ENCODE measurements at regions not wholly inside any gene's neighbourhood (a gene's known extent, or its start where the extent isn't known, plus 50 kb on each side); places are given as distances from the start of the nearest gene placed in this dataset.

DNA sequence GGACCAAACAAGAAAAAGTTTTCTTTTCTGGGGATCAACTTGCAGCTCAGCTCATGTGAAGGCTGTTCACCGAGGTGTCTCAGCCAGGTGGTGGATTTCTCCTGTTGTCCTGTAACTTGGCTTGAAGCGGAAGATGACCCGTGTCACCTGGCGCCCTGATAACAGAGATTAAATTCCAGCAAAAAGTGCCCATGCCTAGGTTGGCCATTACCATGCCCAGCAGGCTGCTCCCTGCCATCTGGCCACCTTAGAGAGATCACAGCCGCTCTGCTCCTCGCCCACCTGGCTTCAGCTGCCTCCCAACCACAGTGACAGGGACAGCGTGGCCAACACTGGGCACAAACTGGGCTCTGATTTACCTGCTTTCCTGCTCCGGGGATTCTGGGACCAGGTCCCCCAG, 149.5 kb downstream of the ZBTB18 start:
- no peak overlapping the region for H3K27ac ChIP-seq (ENCODE audit: low read depth, low read length)
- H3K27ac Mint-ChIP-seq, result peak overlapping the region in 1 of 9 donors; percentile 46
- no peaks in the 10 kb centered on the region for H3K36me3 ChIP-seq (ENCODE audit: control insufficient read depth in 2 of 3, insufficient read depth in 3 of 3, low read length in 3 of 3)
- DNase-seq, result no peak
- intact Hi-C loops (cut with micrococcal nuclease), result no loop called here
- H3K36me3 Mint-ChIP-seq, result no peaks in the 10 kb centered on the region
- no peaks in the 10 kb centered on the region for H3K4me1 Mint-ChIP-seq
- H3K27me3 Mint-ChIP-seq, result peaks cover 0 to 13% (median 0%) of the 10 kb centered on the region in 5 donors
- H3K27me3 ChIP-seq (ENCODE audit: control insufficient read depth in 2 of 2, insufficient read depth in 2 of 2, low read length in 2 of 2), result no peaks in the 10 kb centered on the region
- H3K4me3 Mint-ChIP-seq, result no peak overlapping the region
- POLR2A ChIA-PET, result no interaction called here
- no peaks in the 10 kb centered on the region for H3K9me3 Mint-ChIP-seq
- H3K4me3 ChIP-seq (ENCODE audit: low read length), result no peak overlapping the region
- H3K4me1 ChIP-seq (ENCODE audit: control insufficient read depth in 2 of 2, insufficient read depth in 2 of 2, low read length in 2 of 2), result no peaks in the 10 kb centered on the region
- ATAC-seq, result no peak
- H3K9me3 ChIP-seq (ENCODE audit: control insufficient read depth in 2 of 3, low read length in 3 of 3), result no peaks in the 10 kb centered on the region
- CTCF ChIA-PET, result interaction anchor here (0.6 kb wide), 1 partner anchor 452 kb away, joined by 5 read pairs; no protein-coding TSS in a partner anchor

DNA sequence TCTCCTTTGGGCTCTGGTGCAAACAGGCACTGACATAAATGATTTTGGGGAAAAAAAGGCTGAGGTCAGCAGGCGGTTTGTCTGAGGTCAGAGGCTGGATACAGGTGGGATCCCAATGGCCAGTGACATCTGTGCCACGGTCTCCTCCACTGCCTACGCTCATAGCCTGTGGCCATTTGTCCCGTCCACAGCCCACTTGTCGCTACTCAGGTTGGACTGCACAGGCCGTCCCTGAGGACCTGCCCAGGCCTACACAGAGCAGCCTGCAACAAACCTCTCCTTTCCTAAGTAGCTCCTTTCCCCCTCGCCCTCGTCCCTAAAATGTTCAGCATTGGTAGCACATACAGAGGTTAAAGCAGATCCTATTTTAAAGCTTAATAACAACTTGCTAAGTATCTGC, 150.7 kb downstream of the ZBTB18 start:
- ATAC-seq, result no peak
- ChIA-PET POLR2A (no interaction called here), CTCF (no interaction called here)
- H3K27ac Mint-ChIP-seq, result no peak overlapping the region
- no peaks in the 10 kb centered on the region for H3K27me3 ChIP-seq (ENCODE audit: control insufficient read depth in 2 of 2, insufficient read depth in 2 of 2, low read length in 2 of 2)
- H3K9me3 Mint-ChIP-seq, result no peaks in the 10 kb centered on the region
- no peak overlapping the region for H3K4me3 Mint-ChIP-seq
- H3K27ac ChIP-seq (ENCODE audit: low read depth, low read length), result no peak overlapping the region
- H3K4me1 ChIP-seq (ENCODE audit: control insufficient read depth in 2 of 2, insufficient read depth in 2 of 2, low read length in 2 of 2), result no peaks in the 10 kb centered on the region
- DNase-seq, result no peak
- no peaks in the 10 kb centered on the region for H3K9me3 ChIP-seq (ENCODE audit: control insufficient read depth in 2 of 3, low read length in 3 of 3)
- H3K27me3 Mint-ChIP-seq, result peaks cover 0 to 11% (median 3%) of the 10 kb centered on the region in 5 donors
- H3K36me3 ChIP-seq (ENCODE audit: control insufficient read depth in 2 of 3, insufficient read depth in 3 of 3, low read length in 3 of 3), result no peaks in the 10 kb centered on the region
- intact Hi-C loops (cut with micrococcal nuclease), result no loop called here
- no peaks in the 10 kb centered on the region for H3K36me3 Mint-ChIP-seq
- no peak overlapping the region for H3K4me3 ChIP-seq (ENCODE audit: low read length)
- no peaks in the 10 kb centered on the region for H3K4me1 Mint-ChIP-seq

DNA sequence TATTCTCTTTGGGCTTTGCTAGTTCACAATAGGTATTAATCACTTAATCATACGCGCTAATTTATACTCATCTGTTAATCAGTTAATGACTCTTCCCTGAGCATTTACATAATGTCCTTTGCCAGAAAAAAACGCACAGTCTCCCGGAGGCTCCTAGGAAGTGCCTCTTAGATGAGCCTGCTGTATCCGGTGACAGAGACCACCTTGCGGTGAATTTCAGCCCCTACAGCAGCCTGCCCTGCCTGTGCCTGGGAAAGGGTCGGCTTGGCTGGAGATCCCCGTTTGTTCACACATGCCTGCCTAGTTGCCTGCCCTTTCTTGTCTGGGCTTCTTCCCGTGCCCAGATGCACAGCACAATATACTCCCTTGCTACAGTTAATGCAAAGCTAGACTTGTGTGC, 152.9 kb downstream of the ZBTB18 start:
- H3K9me3 Mint-ChIP-seq, result peaks cover 0 to 4% (median 0%) of the 10 kb centered on the region in 11 donors
- no peak overlapping the region for H3K27ac Mint-ChIP-seq
- CTCF ChIA-PET, result no interaction called here
- no peaks in the 10 kb centered on the region for H3K9me3 ChIP-seq (ENCODE audit: control insufficient read depth in 2 of 3, low read length in 3 of 3)
- H3K4me3 Mint-ChIP-seq, result no peak overlapping the region
- no peak overlapping the region for H3K4me3 ChIP-seq (ENCODE audit: low read length)
- ATAC-seq, result no peak
- no peak for DNase-seq
- H3K4me1 ChIP-seq (ENCODE audit: control insufficient read depth in 2 of 2, insufficient read depth in 2 of 2, low read length in 2 of 2), result no peaks in the 10 kb centered on the region
- no peaks in the 10 kb centered on the region for H3K27me3 ChIP-seq (ENCODE audit: control insufficient read depth in 2 of 2, insufficient read depth in 2 of 2, low read length in 2 of 2)
- no peaks in the 10 kb centered on the region for H3K36me3 Mint-ChIP-seq
- H3K27me3 Mint-ChIP-seq, result peaks cover 0 to 9% (median 3%) of the 10 kb centered on the region in 5 donors
- H3K36me3 ChIP-seq (ENCODE audit: control insufficient read depth in 2 of 3, insufficient read depth in 3 of 3, low read length in 3 of 3), result no peaks in the 10 kb centered on the region
- POLR2A ChIA-PET, result no interaction called here
- no peak overlapping the region for H3K27ac ChIP-seq (ENCODE audit: low read depth, low read length)
- H3K4me1 Mint-ChIP-seq, result peaks cover 0 to 3% (median 0%) of the 10 kb centered on the region in 7 donors
- intact Hi-C loops (cut with micrococcal nuclease), result no loop called here

DNA sequence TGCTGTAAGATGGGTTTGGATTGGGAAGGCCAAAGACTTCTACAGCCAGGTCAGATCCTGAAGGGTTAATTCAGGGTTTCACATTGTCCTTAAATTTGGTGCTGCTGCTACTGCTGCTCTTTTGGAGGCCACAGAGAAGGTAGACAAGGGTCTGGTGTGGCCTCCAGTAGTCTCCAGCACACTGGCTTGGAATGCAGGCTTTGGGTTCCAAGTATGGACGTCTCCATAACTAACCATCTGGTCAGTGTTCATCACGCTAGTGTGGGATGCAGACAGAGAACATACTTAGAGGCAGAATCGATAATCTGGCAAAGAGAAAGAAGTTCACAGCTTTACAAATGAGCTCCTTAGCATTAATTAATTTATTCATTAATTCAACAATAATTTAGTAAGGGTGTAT, 154.1 kb downstream of the ZBTB18 start:
- ATAC-seq (no peak), DNase-seq (no peak)
- H3K9me3 Mint-ChIP-seq, result peaks cover 0 to 4% (median 0%) of the 10 kb centered on the region in 11 donors
- H3K4me1 Mint-ChIP-seq, result peaks cover 0 to 3% (median 0%) of the 10 kb centered on the region in 7 donors
- ChIA-PET CTCF (no interaction called here), POLR2A (no interaction called here)
- H3K9me3 ChIP-seq (ENCODE audit: control insufficient read depth in 2 of 3, low read length in 3 of 3), result no peaks in the 10 kb centered on the region
- H3K36me3 ChIP-seq (ENCODE audit: control insufficient read depth in 2 of 3, insufficient read depth in 3 of 3, low read length in 3 of 3), result no peaks in the 10 kb centered on the region
- no peaks in the 10 kb centered on the region for H3K4me1 ChIP-seq (ENCODE audit: control insufficient read depth in 2 of 2, insufficient read depth in 2 of 2, low read length in 2 of 2)
- intact Hi-C loops (cut with micrococcal nuclease), result no loop called here
- H3K27me3 Mint-ChIP-seq, result peaks cover 0 to 6% (median 3%) of the 10 kb centered on the region in 5 donors
- H3K36me3 Mint-ChIP-seq, result no peaks in the 10 kb centered on the region
- no peak overlapping the region for H3K27ac Mint-ChIP-seq
- no peak overlapping the region for H3K27ac ChIP-seq (ENCODE audit: low read depth, low read length)
- no peaks in the 10 kb centered on the region for H3K27me3 ChIP-seq (ENCODE audit: control insufficient read depth in 2 of 2, insufficient read depth in 2 of 2, low read length in 2 of 2)
- H3K4me3 ChIP-seq (ENCODE audit: low read length), result no peak overlapping the region
- H3K4me3 Mint-ChIP-seq, result no peak overlapping the region

DNA sequence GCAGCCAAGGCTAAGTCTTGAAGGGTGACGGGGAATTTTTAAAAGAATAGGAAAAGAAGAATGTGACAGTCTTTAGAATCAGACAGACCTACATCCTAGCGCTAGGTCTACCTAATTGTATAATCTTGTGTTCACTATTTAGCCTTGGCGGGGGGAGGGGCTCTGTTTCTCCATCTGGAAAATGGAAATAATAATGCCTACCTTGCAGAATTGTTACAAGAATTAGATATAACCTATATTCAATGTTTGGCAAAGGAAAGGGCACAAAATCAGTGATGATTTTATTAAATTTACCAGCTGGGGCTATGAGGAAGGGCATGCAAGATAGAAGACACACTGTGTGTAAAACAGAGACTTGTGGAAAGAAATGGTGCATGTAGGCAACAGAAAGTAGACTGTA, 154.8 kb downstream of the ZBTB18 start:
- ChIA-PET CTCF (no interaction called here), POLR2A (no interaction called here)
- Mint-ChIP-seq H3K27ac (no peak overlapping the region), H3K4me1 (peaks cover 0 to 3% (median 0%) of the 10 kb centered on the region in 7 donors), H3K36me3 (no peaks in the 10 kb centered on the region), H3K9me3 (peaks cover 0 to 4% (median 0%) of the 10 kb centered on the region in 11 donors), H3K4me3 (no peak overlapping the region), H3K27me3 (peaks cover 0 to 6% (median 3%) of the 10 kb centered on the region in 5 donors)
- no peaks in the 10 kb centered on the region for H3K9me3 ChIP-seq (ENCODE audit: control insufficient read depth in 2 of 3, low read length in 3 of 3)
- H3K36me3 ChIP-seq (ENCODE audit: control insufficient read depth in 2 of 3, insufficient read depth in 3 of 3, low read length in 3 of 3), result no peaks in the 10 kb centered on the region
- H3K27ac ChIP-seq (ENCODE audit: low read depth, low read length), result no peak overlapping the region
- H3K4me1 ChIP-seq (ENCODE audit: control insufficient read depth in 2 of 2, insufficient read depth in 2 of 2, low read length in 2 of 2), result no peaks in the 10 kb centered on the region
- H3K27me3 ChIP-seq (ENCODE audit: control insufficient read depth in 2 of 2, insufficient read depth in 2 of 2, low read length in 2 of 2), result no peaks in the 10 kb centered on the region
- DNase-seq, result no peak
- no peak overlapping the region for H3K4me3 ChIP-seq (ENCODE audit: low read length)
- intact Hi-C loops (cut with micrococcal nuclease), result no loop called here
- ATAC-seq, result no peak

DNA sequence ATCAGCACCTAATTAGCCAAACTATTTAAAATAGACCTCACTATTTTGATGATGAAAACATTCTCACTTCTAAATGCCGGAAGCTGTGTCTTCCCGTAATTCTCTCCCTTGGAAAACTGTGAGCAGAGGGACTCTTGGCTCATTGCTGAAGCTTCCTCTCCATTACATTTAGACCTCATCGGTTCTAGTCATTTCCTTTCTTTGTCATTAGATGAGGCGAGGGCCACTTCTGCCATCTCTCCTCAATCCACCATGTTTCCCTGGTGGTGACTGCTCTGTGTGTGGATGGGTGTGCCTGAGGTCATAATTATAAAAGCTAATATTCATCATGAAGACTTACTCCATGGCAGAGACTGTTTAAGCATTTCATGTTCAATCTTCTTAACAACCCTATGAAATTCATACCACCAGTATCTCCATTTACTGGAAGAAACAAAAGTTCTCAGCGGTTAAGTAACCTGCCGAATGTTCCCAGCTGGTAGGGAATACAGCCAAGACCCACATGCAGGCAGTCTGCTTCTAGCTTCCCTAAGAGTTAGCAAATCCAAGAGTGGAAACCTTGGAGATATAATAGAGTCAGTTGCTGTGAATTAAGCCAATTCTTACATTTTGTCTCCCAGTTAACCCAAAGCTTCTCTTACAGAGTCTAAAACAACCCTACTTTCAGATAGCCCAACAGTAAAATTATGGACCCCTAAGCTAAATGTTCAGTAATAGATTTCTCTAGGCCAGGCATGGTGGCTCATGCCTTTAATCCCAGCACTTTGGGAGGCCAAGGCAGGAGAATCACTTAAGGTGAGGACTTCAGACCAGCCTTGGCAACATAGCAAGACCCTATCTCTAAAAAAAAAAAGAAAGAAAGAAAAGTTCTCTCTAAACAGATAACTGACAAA, 156.2 kb downstream of the ZBTB18 start:
- peaks cover 0 to 3% (median 0%) of the 10 kb centered on the region in 7 donors for H3K4me1 Mint-ChIP-seq
- intact Hi-C loops (cut with micrococcal nuclease), result no loop called here
- no peaks in the 10 kb centered on the region for H3K36me3 Mint-ChIP-seq
- POLR2A ChIA-PET, result interaction anchor here (0.6 kb wide), 1 partner anchor 1824 kb away, joined by 5 read pairs; no protein-coding TSS in a partner anchor
- peak overlapping the region in 1 of 9 donors; percentile 8 for H3K27ac Mint-ChIP-seq
- no peaks in the 10 kb centered on the region for H3K4me1 ChIP-seq (ENCODE audit: control insufficient read depth in 2 of 2, insufficient read depth in 2 of 2, low read length in 2 of 2)
- H3K27me3 ChIP-seq (ENCODE audit: control insufficient read depth in 2 of 2, insufficient read depth in 2 of 2, low read length in 2 of 2), result no peaks in the 10 kb centered on the region
- H3K9me3 Mint-ChIP-seq, result peaks cover 0 to 4% (median 0%) of the 10 kb centered on the region in 11 donors
- ATAC-seq (no peak), DNase-seq (no peak)
- CTCF ChIA-PET, result interaction anchor here (0.6 kb wide), 1 partner anchor 167 kb away, joined by 3 read pairs; no protein-coding TSS in a partner anchor
- peaks cover 0 to 6% (median 3%) of the 10 kb centered on the region in 5 donors for H3K27me3 Mint-ChIP-seq
- H3K36me3 ChIP-seq (ENCODE audit: control insufficient read depth in 2 of 3, insufficient read depth in 3 of 3, low read length in 3 of 3), result no peaks in the 10 kb centered on the region
- H3K9me3 ChIP-seq (ENCODE audit: control insufficient read depth in 2 of 3, low read length in 3 of 3), result no peaks in the 10 kb centered on the region
- H3K27ac ChIP-seq (ENCODE audit: low read depth, low read length), result no peak overlapping the region
- no peak overlapping the region for H3K4me3 Mint-ChIP-seq
- no peak overlapping the region for H3K4me3 ChIP-seq (ENCODE audit: low read length)

DNA sequence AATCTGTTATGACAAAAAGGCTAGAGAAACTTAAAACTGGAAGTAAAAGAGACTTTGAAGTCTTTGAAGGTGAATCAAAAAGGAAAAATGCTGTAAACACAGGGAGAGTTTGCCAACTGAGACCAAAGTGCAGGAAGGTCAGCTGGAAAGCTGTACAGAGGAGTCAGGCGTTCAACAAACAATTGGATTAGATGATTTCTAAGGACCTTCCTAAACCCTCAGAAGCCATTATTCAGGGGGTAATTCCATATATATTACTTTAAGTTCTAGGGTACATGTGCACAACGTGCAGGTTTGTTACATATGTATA, 156.8 kb downstream of the ZBTB18 start:
- CTCF ChIA-PET, result interaction anchor here (0.6 kb wide), 1 partner anchor 168 kb away, joined by 3 read pairs; no protein-coding TSS in a partner anchor
- H3K27me3 Mint-ChIP-seq, result peaks cover 0 to 6% (median 3%) of the 10 kb centered on the region in 5 donors
- no peak for DNase-seq
- ATAC-seq, result no peak
- intact Hi-C loops (cut with micrococcal nuclease), result no loop called here
- H3K27ac ChIP-seq (ENCODE audit: low read depth, low read length), result no peak overlapping the region
- H3K4me3 ChIP-seq (ENCODE audit: low read length), result no peak overlapping the region
- POLR2A ChIA-PET, result interaction anchor here (0.6 kb wide), 1 partner anchor 1823 kb away, joined by 5 read pairs; no protein-coding TSS in a partner anchor
- peaks cover 0 to 3% (median 0%) of the 10 kb centered on the region in 7 donors for H3K4me1 Mint-ChIP-seq
- no peaks in the 10 kb centered on the region for H3K4me1 ChIP-seq (ENCODE audit: control insufficient read depth in 2 of 2, insufficient read depth in 2 of 2, low read length in 2 of 2)
- H3K27ac Mint-ChIP-seq, result no peak overlapping the region
- H3K4me3 Mint-ChIP-seq, result no peak overlapping the region
- no peaks in the 10 kb centered on the region for H3K36me3 ChIP-seq (ENCODE audit: control insufficient read depth in 2 of 3, insufficient read depth in 3 of 3, low read length in 3 of 3)
- H3K36me3 Mint-ChIP-seq, result no peaks in the 10 kb centered on the region
- H3K27me3 ChIP-seq (ENCODE audit: control insufficient read depth in 2 of 2, insufficient read depth in 2 of 2, low read length in 2 of 2), result no peaks in the 10 kb centered on the region
- no peaks in the 10 kb centered on the region for H3K9me3 ChIP-seq (ENCODE audit: control insufficient read depth in 2 of 3, low read length in 3 of 3)
- peaks cover 0 to 4% (median 0%) of the 10 kb centered on the region in 11 donors for H3K9me3 Mint-ChIP-seq
